BJ (cell line): ENCODE measurements at regions not wholly inside any gene's neighbourhood (a gene's known extent, or its start where the extent isn't known, plus 50 kb on each side); places are given as distances from the start of the nearest gene placed in this dataset.

Source experiments
- CTCF ChIA-PET: fragments of 350-600 bp; formaldehyde crosslinking; extraction: SDS; loops from one replicate; lab custom pipeline; 2021; ENCODE audit warnings: antibody characterized with exemption, inconsistent platforms; lab: Yijun Ruan, JAX
- POLR2A ChIA-PET: fragments of 300-600 bp; sonication (Branson Sonifier 250); formaldehyde crosslinking; extraction: SDS; loops from one replicate; lab custom pipeline; 2021; ENCODE audit warnings: antibody characterized with exemption; lab: Charles Lee
- DNase-seq: peaks from one replicate; pipeline ENCODE4 v3.0.0-alpha.2; 2011; ENCODE audit warnings: low read depth
- H3K27me3 ChIP-seq: 2 replicates; pipeline ENCODE4 v1.6.0; 2011; ENCODE audit warnings: low read length; ENCODE audit not compliant: control insufficient read depth, insufficient read depth
- H3K36me3 ChIP-seq: 2 replicates; pipeline ENCODE4 v1.5.1; 2011; ENCODE audit warnings: low read length; ENCODE audit not compliant: control insufficient read depth, insufficient read depth
- H3K4me3 ChIP-seq: 2 replicates; pipeline ENCODE4 v1.5.1; 2011; ENCODE audit warnings: low read depth, mild to moderate bottlenecking, control low read depth, low read length
- TF ChIP-seq, protein P1 (sequence below): IDR thresholded peaks from 2 replicates; pipeline ENCODE4 v1.5.1; 2011; ENCODE audit warnings: low read depth, mild to moderate bottlenecking, control low read depth, inconsistent platforms, low read length, moderate library complexity; ENCODE audit not compliant: insufficient read depth

DNA sequence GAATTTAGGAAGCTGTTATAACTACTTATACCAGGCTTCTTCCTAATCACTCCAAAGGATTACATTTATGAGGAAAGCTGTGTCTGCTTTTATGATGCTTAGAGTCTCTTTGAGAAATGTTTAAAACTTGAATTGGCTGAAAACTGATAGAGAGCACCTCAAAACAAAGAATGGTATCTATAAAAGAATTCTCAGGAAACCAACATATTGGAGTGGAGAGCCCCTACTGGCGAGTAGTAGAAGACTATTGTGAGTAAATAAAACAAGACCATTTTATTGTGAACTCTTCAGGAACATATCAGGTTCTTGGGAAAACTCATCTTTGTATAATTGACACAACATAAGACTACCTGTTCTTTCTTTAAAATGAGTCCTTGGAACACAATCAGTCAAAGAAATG is 578.6 kb downstream of the RERGL start:
- ChIA-PET POLR2A (no interaction called here), CTCF (no interaction called here)
- Histone ChIP-seq H3K27me3 (no peaks in the 10 kb centered on the region), H3K36me3 (no peaks in the 10 kb centered on the region), H3K4me3 (no peak overlapping the region)
- TF ChIP-seq, protein P1, sequence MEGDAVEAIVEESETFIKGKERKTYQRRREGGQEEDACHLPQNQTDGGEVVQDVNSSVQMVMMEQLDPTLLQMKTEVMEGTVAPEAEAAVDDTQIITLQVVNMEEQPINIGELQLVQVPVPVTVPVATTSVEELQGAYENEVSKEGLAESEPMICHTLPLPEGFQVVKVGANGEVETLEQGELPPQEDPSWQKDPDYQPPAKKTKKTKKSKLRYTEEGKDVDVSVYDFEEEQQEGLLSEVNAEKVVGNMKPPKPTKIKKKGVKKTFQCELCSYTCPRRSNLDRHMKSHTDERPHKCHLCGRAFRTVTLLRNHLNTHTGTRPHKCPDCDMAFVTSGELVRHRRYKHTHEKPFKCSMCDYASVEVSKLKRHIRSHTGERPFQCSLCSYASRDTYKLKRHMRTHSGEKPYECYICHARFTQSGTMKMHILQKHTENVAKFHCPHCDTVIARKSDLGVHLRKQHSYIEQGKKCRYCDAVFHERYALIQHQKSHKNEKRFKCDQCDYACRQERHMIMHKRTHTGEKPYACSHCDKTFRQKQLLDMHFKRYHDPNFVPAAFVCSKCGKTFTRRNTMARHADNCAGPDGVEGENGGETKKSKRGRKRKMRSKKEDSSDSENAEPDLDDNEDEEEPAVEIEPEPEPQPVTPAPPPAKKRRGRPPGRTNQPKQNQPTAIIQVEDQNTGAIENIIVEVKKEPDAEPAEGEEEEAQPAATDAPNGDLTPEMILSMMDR = no peak
- DNase-seq = no peak

DNA sequence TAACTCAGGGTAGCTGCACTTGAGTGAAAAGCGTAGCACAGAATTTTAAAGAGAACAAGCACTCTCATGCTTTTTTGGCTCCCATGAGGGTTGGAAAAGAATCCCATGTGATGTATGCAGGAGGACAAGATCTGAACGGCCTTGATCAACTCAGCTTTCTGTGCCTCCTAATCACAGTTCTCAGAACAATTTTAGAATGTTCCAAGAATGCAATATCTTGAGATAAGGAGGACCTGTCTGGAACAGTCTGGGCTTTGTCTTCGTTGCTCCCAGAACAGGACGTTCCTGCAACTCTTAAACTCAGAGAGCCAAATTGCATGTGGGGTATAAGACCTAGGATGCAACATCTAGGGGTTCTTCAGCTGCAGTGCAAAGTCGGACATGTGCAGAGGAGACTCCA is 582.7 kb downstream of the RERGL start:
- no peak for DNase-seq
- POLR2A ChIA-PET = no interaction called here
- CTCF ChIA-PET = no interaction called here
- no peaks in the 10 kb centered on the region for H3K36me3 ChIP-seq
- no peaks in the 10 kb centered on the region for H3K27me3 ChIP-seq
- TF ChIP-seq, protein P1 = no peak
- no peak overlapping the region for H3K4me3 ChIP-seq

DNA sequence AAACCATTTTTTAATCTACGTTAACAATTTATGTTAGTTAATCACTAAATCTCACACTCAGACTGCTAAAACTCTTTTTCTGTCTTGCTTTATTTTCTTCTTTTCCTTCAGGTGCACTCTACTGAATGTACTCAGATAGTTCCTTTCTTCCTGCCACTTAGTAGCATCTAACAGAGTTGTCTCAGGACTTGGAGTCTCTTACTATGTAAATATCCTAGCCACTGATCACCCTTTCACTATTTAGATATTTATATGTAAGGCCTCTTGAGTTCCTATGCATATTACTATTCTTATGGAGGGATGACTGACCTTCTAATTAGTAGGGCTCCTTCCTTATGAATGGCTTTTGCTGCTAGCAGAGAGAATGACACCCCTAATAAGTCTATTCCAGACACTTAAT is 586.3 kb downstream of the RERGL start:
- TF ChIP-seq, protein P1 = no peak
- ChIA-PET CTCF (no interaction called here), POLR2A (no interaction called here)
- no peak overlapping the region for H3K4me3 ChIP-seq
- DNase-seq = no peak
- H3K27me3 ChIP-seq = no peaks in the 10 kb centered on the region
- no peaks in the 10 kb centered on the region for H3K36me3 ChIP-seq

DNA sequence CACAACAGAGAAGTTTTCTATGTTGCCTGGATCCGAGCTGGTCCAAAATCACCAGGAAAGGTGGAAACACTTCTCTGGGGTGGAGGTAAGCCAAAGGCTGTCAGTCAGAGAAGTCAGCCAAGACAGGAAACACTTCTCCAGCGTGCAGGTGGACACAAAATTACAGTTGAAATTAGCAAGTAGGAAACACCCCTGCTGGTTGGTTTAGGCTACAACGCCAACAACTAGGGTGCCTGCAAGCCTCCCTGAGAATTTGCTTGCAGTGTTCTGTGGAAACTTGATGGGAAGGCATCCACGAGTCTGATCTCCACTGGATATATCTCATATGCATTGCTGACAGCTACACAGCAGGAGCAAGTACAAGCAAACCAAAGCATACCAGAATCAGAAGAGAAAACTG is 600.5 kb downstream of the RERGL start:
- H3K27me3 ChIP-seq = no peaks in the 10 kb centered on the region
- POLR2A ChIA-PET = no interaction called here
- no peak overlapping the region for H3K4me3 ChIP-seq
- TF ChIP-seq, protein P1 = no peak
- DNase-seq = no peak
- CTCF ChIA-PET = no interaction called here
- H3K36me3 ChIP-seq = no peaks in the 10 kb centered on the region

DNA sequence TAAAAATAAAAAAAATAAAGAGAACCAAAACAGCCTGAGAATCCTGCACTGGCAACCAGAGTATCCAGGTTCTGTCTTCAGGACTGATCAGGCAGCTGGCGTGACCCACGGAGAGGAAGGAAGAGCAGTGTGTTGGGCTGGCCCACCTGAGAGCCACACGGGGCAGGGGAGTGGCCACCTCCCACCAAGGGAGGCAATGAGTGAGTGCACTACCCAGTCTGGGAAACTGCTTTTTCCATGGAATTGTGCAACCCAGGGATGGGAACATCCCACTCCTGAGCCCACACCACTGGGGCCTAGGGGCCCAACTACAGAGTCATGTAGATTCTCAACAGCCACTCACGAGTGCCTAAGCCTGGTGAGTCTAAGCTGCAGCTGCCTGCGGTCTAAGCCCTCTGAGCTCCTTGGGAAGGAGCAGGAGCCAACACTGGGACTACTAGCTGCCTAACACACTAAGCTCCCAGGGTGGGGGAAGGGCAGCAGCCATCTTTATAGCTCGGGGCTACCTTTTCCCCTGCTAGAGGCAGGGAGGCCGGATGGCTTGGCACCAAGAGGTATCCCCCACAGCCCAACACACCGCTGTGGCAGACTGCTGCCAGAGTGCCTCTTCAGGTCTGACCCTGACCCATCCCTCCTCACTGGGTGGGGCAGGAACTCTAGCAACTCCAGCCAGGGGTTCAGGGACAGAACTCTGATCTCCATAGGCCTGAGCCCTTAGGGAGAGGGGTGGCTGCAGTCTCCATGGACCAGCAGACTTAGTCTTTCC is 610.9 kb downstream of the RERGL start:
- TF ChIP-seq, protein P1 = no peak

More for the DNA sequence above, 610.9 kb downstream of the RERGL start:
- H3K27me3 ChIP-seq = no peaks in the 10 kb centered on the region
- no peak for DNase-seq
- H3K4me3 ChIP-seq = no peak overlapping the region
- POLR2A ChIA-PET = no interaction called here
- CTCF ChIA-PET = no interaction called here
- H3K36me3 ChIP-seq = no peaks in the 10 kb centered on the region
